ENCODE measurements at regions not wholly inside any gene's neighbourhood (a gene's known extent, or its start where the extent isn't known, plus 50 kb on each side); places are given as distances from the start of the nearest gene placed in this dataset.

DNA sequence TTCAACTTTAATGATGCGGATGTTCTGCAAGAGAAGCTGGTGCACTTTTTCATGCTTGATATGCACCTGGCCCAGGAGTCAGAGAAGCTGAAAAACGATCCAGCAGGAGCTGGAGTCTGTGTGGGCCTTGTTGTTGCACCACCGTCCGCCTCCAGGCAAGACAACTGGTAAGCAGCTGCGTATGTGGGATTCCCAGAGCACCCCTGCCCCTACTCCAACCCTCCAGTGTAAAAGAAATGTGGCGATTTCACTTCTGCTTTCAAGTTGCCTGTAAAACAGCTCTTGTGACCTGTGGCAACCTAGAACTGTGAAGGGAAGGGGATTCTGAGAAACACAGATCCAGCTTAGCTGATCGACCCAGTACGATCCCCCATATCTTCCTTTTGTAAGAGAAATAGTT, 154.1 kb upstream of the PELI2 start:
- TF ChIP-seq, protein P1, sequence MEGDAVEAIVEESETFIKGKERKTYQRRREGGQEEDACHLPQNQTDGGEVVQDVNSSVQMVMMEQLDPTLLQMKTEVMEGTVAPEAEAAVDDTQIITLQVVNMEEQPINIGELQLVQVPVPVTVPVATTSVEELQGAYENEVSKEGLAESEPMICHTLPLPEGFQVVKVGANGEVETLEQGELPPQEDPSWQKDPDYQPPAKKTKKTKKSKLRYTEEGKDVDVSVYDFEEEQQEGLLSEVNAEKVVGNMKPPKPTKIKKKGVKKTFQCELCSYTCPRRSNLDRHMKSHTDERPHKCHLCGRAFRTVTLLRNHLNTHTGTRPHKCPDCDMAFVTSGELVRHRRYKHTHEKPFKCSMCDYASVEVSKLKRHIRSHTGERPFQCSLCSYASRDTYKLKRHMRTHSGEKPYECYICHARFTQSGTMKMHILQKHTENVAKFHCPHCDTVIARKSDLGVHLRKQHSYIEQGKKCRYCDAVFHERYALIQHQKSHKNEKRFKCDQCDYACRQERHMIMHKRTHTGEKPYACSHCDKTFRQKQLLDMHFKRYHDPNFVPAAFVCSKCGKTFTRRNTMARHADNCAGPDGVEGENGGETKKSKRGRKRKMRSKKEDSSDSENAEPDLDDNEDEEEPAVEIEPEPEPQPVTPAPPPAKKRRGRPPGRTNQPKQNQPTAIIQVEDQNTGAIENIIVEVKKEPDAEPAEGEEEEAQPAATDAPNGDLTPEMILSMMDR (IDR thresholded peaks at IDR 0.05; ENCODE audit: extremely low read depth, missing control alignments) = no peak
- no peak for DNase-seq (ENCODE audit: low spot score)

DNA sequence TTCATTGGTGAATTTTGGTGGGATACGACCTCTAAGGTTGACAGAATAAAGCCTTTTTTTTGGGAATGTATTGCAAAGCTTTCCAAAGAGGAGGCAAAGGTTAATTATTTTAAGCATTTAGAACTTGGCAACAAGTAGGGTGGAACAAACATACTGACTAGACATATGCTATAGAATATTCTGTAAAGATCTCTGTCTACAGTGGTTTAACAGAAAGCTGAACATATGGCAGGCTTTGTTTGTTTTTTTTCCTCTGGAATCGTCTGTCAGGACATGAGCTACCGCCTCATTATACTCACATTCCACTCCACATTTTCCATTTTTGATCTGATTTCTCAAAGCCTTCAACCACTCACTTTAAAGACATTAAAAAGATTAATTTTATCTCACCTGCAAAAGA, 153.4 kb upstream of the PELI2 start:
- TF ChIP-seq, protein P1 (IDR thresholded peaks at IDR 0.05; ENCODE audit: extremely low read depth, missing control alignments) = no peak
- DNase-seq (ENCODE audit: low spot score) = no peak

GRCh38 chr14:55965851-55966250, 152.4 kb upstream of the PELI2 start:
- TF ChIP-seq, protein P1 (IDR thresholded peaks at IDR 0.05; ENCODE audit: extremely low read depth, missing control alignments) = no peak
- no peak for DNase-seq (ENCODE audit: low spot score)

GRCh38 chr14:55968741-55969140, 149.5 kb upstream of the PELI2 start:
- TF ChIP-seq, protein P1 (IDR thresholded peaks at IDR 0.05; ENCODE audit: extremely low read depth, missing control alignments) = no peak
- no peak for DNase-seq (ENCODE audit: low spot score)

GRCh38 chr14:55973285-55973800, 144.9 kb upstream of the PELI2 start:
- TF ChIP-seq, protein P1 (IDR thresholded peaks at IDR 0.05; ENCODE audit: extremely low read depth, missing control alignments) = no peak
- DNase-seq (ENCODE audit: low spot score) = no peak

GRCh38 chr14:55973911-55974630, 144.1 kb upstream of the PELI2 start:
- TF ChIP-seq, protein P1 (IDR thresholded peaks at IDR 0.05; ENCODE audit: extremely low read depth, missing control alignments) = no peak
- DNase-seq (ENCODE audit: low spot score) = no peak

DNA sequence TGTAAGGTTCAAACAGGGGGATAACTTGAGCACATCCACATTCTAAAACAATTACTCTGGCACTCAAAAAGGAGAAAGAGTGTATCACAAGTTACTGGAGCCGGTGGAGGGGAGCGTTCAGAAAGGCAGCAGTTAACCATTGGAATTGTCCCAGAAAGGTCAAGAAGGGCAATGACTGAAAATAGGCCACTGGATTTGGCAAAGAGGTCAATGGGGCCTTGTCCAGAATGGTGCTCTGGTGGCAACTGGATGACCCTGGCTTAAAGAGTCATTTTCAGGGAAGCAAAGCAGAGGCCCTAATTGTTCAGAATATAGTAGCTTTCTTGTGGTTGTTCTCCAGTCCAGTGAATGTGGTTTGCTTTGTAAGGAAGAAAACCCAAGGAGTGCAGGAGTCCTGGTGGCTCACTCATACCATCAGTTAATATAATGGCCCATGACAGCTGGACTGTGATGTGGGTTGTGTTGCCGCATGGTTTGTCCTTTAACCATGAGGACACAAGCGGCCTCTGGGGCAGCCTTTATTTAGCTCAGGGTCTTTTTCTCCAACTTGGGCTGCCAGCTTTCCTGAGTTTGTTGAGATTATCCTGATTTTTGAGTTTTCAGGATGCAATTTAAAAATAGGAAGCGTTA, 142.8 kb upstream of the PELI2 start:
- TF ChIP-seq, protein P1 (IDR thresholded peaks at IDR 0.05; ENCODE audit: extremely low read depth, missing control alignments) = no peak
- DNase-seq (ENCODE audit: low spot score) = no peak
